Osteocyte (in vitro differentiated cells): ENCODE measurements at regions not wholly inside any gene's neighbourhood (a gene's known extent, or its start where the extent isn't known, plus 50 kb on each side); places are given as distances from the start of the nearest gene placed in this dataset.

ENCODE experiments used
- DNase-seq: peaks from one replicate; pipeline ENCODE4 v3.0.0; 2021; ENCODE audit warnings: mixed read lengths; ENCODE audit not compliant: unreplicated experiment; ENCODE audit errors: extremely low spot score
- H3K27ac Mint-ChIP-seq: one replicate; pipeline ENCODE4 v1.8.0; 2021; ENCODE audit warnings: mild to moderate bottlenecking, mixed read lengths; ENCODE audit not compliant: unreplicated experiment
- H3K27me3 Mint-ChIP-seq: one replicate; pipeline ENCODE4 v1.8.0; 2021; ENCODE audit warnings: mixed read lengths; ENCODE audit not compliant: unreplicated experiment
- H3K36me3 Mint-ChIP-seq: one replicate; pipeline ENCODE4 v1.8.0; 2021; ENCODE audit warnings: mixed read lengths; ENCODE audit not compliant: unreplicated experiment
- H3K4me1 Mint-ChIP-seq: one replicate; pipeline ENCODE4 v1.8.0; 2021; ENCODE audit warnings: mixed read lengths; ENCODE audit not compliant: unreplicated experiment
- H3K4me3 Mint-ChIP-seq: one replicate; pipeline ENCODE4 v1.8.0; 2021; ENCODE audit warnings: mild to moderate bottlenecking, moderate library complexity, mixed read lengths; ENCODE audit not compliant: unreplicated experiment
- H3K9me3 Mint-ChIP-seq: one replicate; pipeline ENCODE4 v1.8.0; 2021; ENCODE audit warnings: mixed read lengths; ENCODE audit not compliant: unreplicated experiment
- CTCF ChIP-seq: fragments of 200-600 bp; sonication (generic); IDR thresholded peaks from 2 replicates; pipeline ENCODE4 v1.5.0; 2021; ENCODE audit warnings: antibody characterized with exemption, mild to moderate bottlenecking, moderate library complexity

GRCh38 chr3:117255736-117256135 is 546.2 kb downstream of the TUSC7 start:
- Mint-ChIP-seq H3K27ac (no peak overlapping the region), H3K4me1 (peaks cover 9% of the 10 kb centered on the region), H3K9me3 (peaks cover 3% of the 10 kb centered on the region), H3K36me3 (no peaks in the 10 kb centered on the region), H3K27me3 (peaks cover 7% of the 10 kb centered on the region), H3K4me3 (no peak overlapping the region)
- DNase-seq = no peak
- no peak for TF ChIP-seq CTCF

GRCh38 chr3:117261983-117262421 is 552.4 kb downstream of the TUSC7 start:
- H3K9me3 Mint-ChIP-seq = no peaks in the 10 kb centered on the region
- no peak for DNase-seq
- H3K4me3 Mint-ChIP-seq = no peak overlapping the region
- peaks cover 1% of the 10 kb centered on the region for H3K4me1 Mint-ChIP-seq
- H3K27me3 Mint-ChIP-seq = peaks cover 18% of the 10 kb centered on the region
- TF ChIP-seq CTCF = no peak
- no peak overlapping the region for H3K27ac Mint-ChIP-seq
- H3K36me3 Mint-ChIP-seq = no peaks in the 10 kb centered on the region

GRCh38 chr3:117263270-117263669 is 553.7 kb downstream of the TUSC7 start:
- Mint-ChIP-seq H3K9me3 (no peaks in the 10 kb centered on the region), H3K27me3 (peaks cover 16% of the 10 kb centered on the region), H3K27ac (no peak overlapping the region), H3K4me1 (peaks cover 1% of the 10 kb centered on the region), H3K4me3 (no peak overlapping the region), H3K36me3 (no peaks in the 10 kb centered on the region)
- TF ChIP-seq CTCF = no peak
- no peak for DNase-seq

GRCh38 chr3:117263745-117264144 is 554.2 kb downstream of the TUSC7 start:
- Mint-ChIP-seq H3K27ac (no peak overlapping the region), H3K4me3 (no peak overlapping the region), H3K4me1 (peaks cover 1% of the 10 kb centered on the region), H3K9me3 (no peaks in the 10 kb centered on the region), H3K27me3 (peaks cover 11% of the 10 kb centered on the region), H3K36me3 (no peaks in the 10 kb centered on the region)
- no peak for DNase-seq
- TF ChIP-seq CTCF = no peak

- DNase-seq = no peak
- Mint-ChIP-seq H3K36me3 (no peaks in the 10 kb centered on the region), H3K4me1 (peaks cover 1% of the 10 kb centered on the region), H3K9me3 (no peaks in the 10 kb centered on the region), H3K27ac (no peak overlapping the region), H3K4me3 (no peak overlapping the region), H3K27me3 (peaks cover 11% of the 10 kb centered on the region)
- no peak for TF ChIP-seq CTCF
Measured at GRCh38 chr3:117264204-117264994, 554.8 kb downstream of the TUSC7 start.
